OCI-LY1 (cell line): ENCODE measurements at regions not wholly inside any gene's neighbourhood (a gene's known extent, or its start where the extent isn't known, plus 50 kb on each side); places are given as distances from the start of the nearest gene placed in this dataset.

Experiments
- EZH2 ChIP-seq: fragments of 200-600 bp; sonication (generic), shearing (Covaris generic); IDR thresholded peaks from 2 replicates; pipeline ENCODE4 v1.8.0; 2017; ENCODE audit warnings: borderline replicate concordance, mixed run types, mild to moderate bottlenecking, antibody characterized with exemption, low read length, moderate library complexity, mixed read lengths
- TF ChIP-seq, protein P1 (sequence below): fragments of 200-600 bp; sonication (generic), shearing (Covaris generic); IDR thresholded peaks from 2 replicates; pipeline ENCODE4 v1.5.1; 2017; ENCODE audit warnings: mild to moderate bottlenecking, antibody characterized with exemption, low read length, moderate library complexity, mixed read lengths

DNA sequence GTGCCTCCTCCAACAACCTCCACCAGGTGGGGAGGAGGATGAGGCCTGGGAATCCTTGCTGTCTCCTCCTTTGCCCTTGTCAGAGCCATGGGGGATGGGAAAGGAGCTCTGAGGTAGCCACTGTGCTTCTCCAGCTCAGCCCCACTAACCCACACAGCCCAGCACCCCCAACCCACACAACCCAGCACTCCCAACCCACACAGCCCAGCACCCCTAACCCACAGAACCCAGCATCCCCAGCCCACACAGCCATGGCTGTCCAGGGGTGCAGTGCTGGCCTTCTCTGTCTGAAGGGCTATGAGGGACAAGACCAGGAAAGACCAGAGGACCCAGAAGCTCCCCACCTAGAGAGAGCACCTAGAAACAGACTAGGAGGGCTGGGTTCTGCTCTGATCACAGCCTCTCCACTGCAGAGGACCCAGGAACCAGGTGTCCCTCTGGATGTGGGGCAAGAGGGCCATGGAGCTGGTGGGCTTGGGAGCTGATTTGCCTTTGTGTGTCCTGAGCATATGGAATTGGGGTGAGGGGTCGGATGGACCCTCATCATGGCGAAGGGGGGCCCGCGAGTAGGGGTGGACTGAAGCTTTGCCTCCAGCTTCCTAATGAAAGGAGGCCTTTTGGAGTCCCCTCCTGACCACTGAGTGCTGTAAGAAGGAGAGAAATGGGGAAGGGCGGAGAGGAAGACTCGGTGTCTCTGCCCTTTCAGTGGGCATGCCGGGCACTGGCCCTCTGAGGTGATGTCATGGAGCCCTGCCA, 117.6 kb upstream of the THY1 start:
- TF ChIP-seq EZH2 = no peak
- TF ChIP-seq, protein P1, sequence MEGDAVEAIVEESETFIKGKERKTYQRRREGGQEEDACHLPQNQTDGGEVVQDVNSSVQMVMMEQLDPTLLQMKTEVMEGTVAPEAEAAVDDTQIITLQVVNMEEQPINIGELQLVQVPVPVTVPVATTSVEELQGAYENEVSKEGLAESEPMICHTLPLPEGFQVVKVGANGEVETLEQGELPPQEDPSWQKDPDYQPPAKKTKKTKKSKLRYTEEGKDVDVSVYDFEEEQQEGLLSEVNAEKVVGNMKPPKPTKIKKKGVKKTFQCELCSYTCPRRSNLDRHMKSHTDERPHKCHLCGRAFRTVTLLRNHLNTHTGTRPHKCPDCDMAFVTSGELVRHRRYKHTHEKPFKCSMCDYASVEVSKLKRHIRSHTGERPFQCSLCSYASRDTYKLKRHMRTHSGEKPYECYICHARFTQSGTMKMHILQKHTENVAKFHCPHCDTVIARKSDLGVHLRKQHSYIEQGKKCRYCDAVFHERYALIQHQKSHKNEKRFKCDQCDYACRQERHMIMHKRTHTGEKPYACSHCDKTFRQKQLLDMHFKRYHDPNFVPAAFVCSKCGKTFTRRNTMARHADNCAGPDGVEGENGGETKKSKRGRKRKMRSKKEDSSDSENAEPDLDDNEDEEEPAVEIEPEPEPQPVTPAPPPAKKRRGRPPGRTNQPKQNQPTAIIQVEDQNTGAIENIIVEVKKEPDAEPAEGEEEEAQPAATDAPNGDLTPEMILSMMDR = no peak
